Parathyroid adenoma (tissue), 2 donors: ENCODE measurements at regions not wholly inside any gene's neighbourhood (a gene's known extent, or its start where the extent isn't known, plus 50 kb on each side); places are given as distances from the start of the nearest gene placed in this dataset.
A peak's percentile ranks its signal among the peaks of the same experiment; 100 is the strongest.

Experiments used
- H2AFZ ChIP-seq: fragments of 300-600 bp; sonication (generic); one replicate; pipeline ENCODE4 v1.7.0; 2017; ENCODE audit warnings: antibody characterized with exemption, mild to moderate bottlenecking
- H3K27ac ChIP-seq: fragments of 300-600 bp; sonication (generic); one replicate; pipeline ENCODE4 v1.7.0; 2017
- H3K27me3 ChIP-seq: fragments of 300-600 bp; sonication (generic); one replicate; pipeline ENCODE4 v1.7.0; 2017; ENCODE audit warnings: low read length; ENCODE audit not compliant: control insufficient read depth, insufficient read depth
- H3K36me3 ChIP-seq: fragments of 300-600 bp; sonication (generic); one replicate; pipeline ENCODE4 v1.7.0; 2017; ENCODE audit warnings: low read length; ENCODE audit not compliant: control insufficient read depth, insufficient read depth
- H3K4me1 ChIP-seq: fragments of 300-600 bp; sonication (generic); one replicate; pipeline ENCODE4 v1.7.0; 2017; ENCODE audit warnings: control low read depth
- H3K4me2 ChIP-seq: fragments of 300-600 bp; sonication (generic); one replicate; pipeline ENCODE4 v1.7.0; 2017; ENCODE audit warnings: low read length
- H3K4me3 ChIP-seq: fragments of 300-600 bp; sonication (generic); one replicate; pipeline ENCODE4 v1.7.0; 2017; ENCODE audit warnings: low read depth, low read length
- H3K79me2 ChIP-seq: fragments of 300-600 bp; sonication (generic); one replicate; pipeline ENCODE4 v1.7.0; 2017; ENCODE audit warnings: control low read depth
- H3K9ac ChIP-seq: fragments of 300-600 bp; sonication (generic); one replicate; pipeline ENCODE4 v1.7.0; 2017; ENCODE audit warnings: mild to moderate bottlenecking
- H3K9me3 ChIP-seq: fragments of 300-600 bp; sonication (generic); one replicate; pipeline ENCODE4 v1.7.0; 2017; ENCODE audit warnings: low read length; ENCODE audit not compliant: control insufficient read depth
- TF ChIP-seq, protein P1 (sequence below): fragments of 300-600 bp; sonication (generic); IDR thresholded peaks from one replicate; pipeline ENCODE4 v1.7.0; 2017; ENCODE audit warnings: antibody characterized with exemption, mild to moderate bottlenecking
- donor health status: primary hyperparathyroidism.

DNA sequence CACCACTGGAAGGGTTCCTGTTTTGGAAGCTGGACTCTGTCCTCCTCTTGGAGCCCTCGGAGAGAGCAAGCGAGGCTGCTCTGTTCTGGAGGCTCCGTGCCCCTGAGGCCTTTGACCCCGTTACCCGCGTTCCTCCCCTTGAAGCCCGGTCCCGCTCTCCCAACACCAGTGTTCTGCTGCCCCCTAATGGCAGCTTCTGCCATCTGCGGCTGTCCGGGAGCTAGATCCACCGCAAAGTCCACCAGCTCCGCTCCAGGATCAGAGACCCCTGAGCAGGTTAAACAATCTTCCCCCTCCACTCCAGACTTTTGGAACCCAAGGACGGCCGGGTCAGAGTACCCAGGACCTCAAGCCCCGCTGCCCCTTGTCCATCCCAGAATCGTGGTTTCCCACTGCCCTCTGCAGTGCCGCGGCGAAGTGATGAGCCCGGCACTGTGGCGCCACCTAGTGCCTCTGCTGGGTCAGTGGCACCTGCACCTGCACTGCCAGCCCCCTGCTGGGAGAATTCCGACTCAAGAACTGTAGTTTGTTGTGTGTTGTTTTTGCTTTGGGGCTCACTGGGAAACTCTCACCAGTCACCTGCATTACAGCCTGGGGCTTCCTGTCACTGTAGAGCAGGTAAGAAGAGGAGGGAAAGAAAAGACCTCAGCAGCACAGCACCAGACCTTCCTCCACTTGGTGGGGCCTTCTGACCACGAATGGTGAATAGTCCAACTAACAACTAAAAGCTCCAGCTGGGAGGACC is 63.5 kb upstream of the NFASC start:
- H3K27ac ChIP-seq, result no peak overlapping the region
- TF ChIP-seq, protein P1, sequence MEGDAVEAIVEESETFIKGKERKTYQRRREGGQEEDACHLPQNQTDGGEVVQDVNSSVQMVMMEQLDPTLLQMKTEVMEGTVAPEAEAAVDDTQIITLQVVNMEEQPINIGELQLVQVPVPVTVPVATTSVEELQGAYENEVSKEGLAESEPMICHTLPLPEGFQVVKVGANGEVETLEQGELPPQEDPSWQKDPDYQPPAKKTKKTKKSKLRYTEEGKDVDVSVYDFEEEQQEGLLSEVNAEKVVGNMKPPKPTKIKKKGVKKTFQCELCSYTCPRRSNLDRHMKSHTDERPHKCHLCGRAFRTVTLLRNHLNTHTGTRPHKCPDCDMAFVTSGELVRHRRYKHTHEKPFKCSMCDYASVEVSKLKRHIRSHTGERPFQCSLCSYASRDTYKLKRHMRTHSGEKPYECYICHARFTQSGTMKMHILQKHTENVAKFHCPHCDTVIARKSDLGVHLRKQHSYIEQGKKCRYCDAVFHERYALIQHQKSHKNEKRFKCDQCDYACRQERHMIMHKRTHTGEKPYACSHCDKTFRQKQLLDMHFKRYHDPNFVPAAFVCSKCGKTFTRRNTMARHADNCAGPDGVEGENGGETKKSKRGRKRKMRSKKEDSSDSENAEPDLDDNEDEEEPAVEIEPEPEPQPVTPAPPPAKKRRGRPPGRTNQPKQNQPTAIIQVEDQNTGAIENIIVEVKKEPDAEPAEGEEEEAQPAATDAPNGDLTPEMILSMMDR, result peak; percentile 83
- peak overlapping the region; percentile 67 for H2AFZ ChIP-seq
- H3K27me3 ChIP-seq, result no peaks in the 10 kb centered on the region
- H3K4me2 ChIP-seq, result peak overlapping the region; percentile 80
- H3K4me3 ChIP-seq, result peak overlapping the region; percentile 46
- H3K79me2 ChIP-seq, result no peaks in the 10 kb centered on the region
- no peak overlapping the region for H3K9ac ChIP-seq
- H3K36me3 ChIP-seq, result no peaks in the 10 kb centered on the region
- no peaks in the 10 kb centered on the region for H3K4me1 ChIP-seq
- H3K9me3 ChIP-seq, result no peaks in the 10 kb centered on the region

DNA sequence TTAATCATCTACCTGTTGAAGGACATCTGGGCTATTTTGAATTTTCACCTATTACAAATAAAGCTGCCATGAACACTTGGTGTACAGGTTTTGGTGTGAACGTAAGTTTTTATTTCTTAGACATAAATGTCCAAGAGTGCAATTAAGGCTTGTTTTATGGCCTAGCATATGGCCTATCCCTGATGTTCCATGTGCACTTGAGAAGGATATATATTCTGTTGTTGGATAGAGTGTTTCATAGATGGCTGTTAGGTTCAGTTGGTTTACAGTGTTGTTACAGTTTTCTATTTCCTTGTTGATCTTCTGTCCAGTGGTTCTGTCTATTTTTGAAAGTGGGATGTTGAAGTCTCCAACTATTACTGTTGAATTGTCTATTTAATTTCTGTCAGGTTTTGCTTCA is 61.2 kb upstream of the NFASC start:
- no peaks in the 10 kb centered on the region for H3K27me3 ChIP-seq
- H3K9me3 ChIP-seq, result no peaks in the 10 kb centered on the region
- no peak overlapping the region for H3K27ac ChIP-seq
- TF ChIP-seq, protein P1, result no peak
- H3K79me2 ChIP-seq, result no peaks in the 10 kb centered on the region
- H3K4me3 ChIP-seq, result no peak overlapping the region
- H3K9ac ChIP-seq, result no peak overlapping the region
- no peak overlapping the region for H3K4me2 ChIP-seq
- no peak overlapping the region for H2AFZ ChIP-seq
- no peaks in the 10 kb centered on the region for H3K4me1 ChIP-seq
- no peaks in the 10 kb centered on the region for H3K36me3 ChIP-seq

DNA sequence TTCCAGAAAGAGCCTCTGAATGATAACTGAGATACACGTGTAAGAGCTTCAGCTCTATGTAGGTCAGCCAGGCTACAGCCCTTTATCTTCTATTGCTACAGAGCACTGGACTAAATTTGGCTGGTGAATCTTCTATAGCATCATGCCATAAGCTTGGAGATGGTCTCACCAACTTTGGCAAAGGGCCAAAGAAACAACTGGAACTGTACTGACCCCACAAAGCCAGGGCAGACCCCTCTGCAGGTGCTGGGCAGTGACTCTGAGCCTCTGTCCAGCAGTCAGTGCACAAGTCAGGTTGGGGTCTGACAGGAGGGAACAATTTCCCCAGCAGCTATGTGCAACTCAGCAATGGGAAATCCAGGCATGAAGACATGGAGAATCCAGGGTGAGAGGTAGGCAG is 57.8 kb upstream of the NFASC start:
- no peak overlapping the region for H3K27ac ChIP-seq
- no peaks in the 10 kb centered on the region for H3K9me3 ChIP-seq
- H3K4me3 ChIP-seq, result no peak overlapping the region
- H3K27me3 ChIP-seq, result no peaks in the 10 kb centered on the region
- no peaks in the 10 kb centered on the region for H3K36me3 ChIP-seq
- H3K9ac ChIP-seq, result no peak overlapping the region
- TF ChIP-seq, protein P1, result no peak
- H3K4me1 ChIP-seq, result no peaks in the 10 kb centered on the region
- no peak overlapping the region for H2AFZ ChIP-seq
- H3K79me2 ChIP-seq, result no peaks in the 10 kb centered on the region
- no peak overlapping the region for H3K4me2 ChIP-seq

DNA sequence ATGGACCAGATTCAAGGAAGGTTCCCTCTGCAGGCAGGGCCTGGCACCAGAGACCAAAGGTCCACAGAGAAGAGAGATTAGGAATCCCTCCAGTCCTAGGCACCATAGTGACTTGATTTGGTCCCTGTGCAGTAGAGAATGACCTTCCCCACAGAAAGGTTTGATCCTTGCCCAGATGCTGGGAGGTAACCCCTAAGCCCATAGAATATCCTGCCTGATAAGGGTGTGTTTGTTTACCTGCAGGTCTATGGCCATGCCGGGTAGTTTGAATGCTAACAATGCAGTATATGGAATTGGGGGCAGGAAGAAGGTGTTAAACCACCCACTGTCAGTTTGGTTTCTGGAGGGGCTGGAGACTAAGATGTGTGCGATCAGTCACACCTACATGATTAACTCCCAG is 57.1 kb upstream of the NFASC start:
- no peak overlapping the region for H2AFZ ChIP-seq
- TF ChIP-seq, protein P1, result no peak
- no peaks in the 10 kb centered on the region for H3K27me3 ChIP-seq
- H3K27ac ChIP-seq, result no peak overlapping the region
- H3K9ac ChIP-seq, result no peak overlapping the region
- no peaks in the 10 kb centered on the region for H3K4me1 ChIP-seq
- H3K36me3 ChIP-seq, result no peaks in the 10 kb centered on the region
- no peaks in the 10 kb centered on the region for H3K79me2 ChIP-seq
- H3K4me2 ChIP-seq, result no peak overlapping the region
- H3K4me3 ChIP-seq, result no peak overlapping the region
- H3K9me3 ChIP-seq, result no peaks in the 10 kb centered on the region
